ENCODE measurements at regions not wholly inside any gene's neighbourhood (a gene's known extent, or its start where the extent isn't known, plus 50 kb on each side); places are given as distances from the start of the nearest gene placed in this dataset.
"Not testable (repeated sequence)": the region's sequence is repeated elsewhere in the genome, so short reads cannot be mapped to it uniquely, and the experiment has no call there.

DNA sequence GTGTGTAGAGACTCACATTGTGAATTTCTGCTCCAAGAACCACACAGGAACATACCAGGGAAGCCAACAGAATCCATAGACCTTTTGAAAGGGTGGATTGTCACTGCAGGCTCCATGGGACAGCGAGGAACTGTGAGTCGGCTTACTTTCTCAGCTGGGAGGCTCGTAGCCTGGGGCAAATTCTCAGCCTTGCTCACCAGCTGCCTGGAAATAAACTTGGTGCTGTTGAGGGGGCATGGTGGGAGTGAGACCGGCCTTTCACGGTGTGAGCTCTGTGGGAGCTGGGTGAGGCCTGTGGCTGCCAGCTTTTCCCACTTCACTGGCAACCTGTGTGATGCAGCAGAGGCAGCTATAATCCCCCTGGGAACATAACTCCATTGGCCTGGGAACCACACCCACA lies 146.6 kb upstream of the P2RY1 start:
- DNase-seq (ENCODE audit: low read depth): peak; percentile 27
- TF ChIP-seq, protein P1, sequence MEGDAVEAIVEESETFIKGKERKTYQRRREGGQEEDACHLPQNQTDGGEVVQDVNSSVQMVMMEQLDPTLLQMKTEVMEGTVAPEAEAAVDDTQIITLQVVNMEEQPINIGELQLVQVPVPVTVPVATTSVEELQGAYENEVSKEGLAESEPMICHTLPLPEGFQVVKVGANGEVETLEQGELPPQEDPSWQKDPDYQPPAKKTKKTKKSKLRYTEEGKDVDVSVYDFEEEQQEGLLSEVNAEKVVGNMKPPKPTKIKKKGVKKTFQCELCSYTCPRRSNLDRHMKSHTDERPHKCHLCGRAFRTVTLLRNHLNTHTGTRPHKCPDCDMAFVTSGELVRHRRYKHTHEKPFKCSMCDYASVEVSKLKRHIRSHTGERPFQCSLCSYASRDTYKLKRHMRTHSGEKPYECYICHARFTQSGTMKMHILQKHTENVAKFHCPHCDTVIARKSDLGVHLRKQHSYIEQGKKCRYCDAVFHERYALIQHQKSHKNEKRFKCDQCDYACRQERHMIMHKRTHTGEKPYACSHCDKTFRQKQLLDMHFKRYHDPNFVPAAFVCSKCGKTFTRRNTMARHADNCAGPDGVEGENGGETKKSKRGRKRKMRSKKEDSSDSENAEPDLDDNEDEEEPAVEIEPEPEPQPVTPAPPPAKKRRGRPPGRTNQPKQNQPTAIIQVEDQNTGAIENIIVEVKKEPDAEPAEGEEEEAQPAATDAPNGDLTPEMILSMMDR (conservative IDR thresholded peaks at IDR 0.05; ENCODE audit: low read depth, low read length): no peak
- no peak overlapping the region for H3K4me3 ChIP-seq (ENCODE audit: low read length)

DNA sequence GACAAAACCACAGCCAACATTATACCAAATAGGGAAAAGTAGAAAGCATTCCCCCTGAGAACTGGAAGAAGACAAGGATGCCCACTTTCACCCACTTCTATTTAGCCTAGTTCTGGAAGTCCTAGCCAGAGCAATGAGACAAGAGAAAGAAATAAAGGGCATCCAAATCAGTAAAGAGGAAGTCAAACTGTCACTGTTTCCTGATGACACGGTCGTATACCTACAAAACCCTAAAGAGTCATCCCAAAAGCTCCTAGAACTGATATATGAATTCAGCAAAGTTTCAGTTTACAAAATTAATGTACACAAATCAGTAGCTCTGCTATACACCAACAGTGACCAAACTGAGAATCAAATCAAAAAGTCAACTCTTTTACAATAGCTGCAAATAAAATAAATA lies 142.6 kb upstream of the P2RY1 start:
- DNase-seq (ENCODE audit: low read depth); H3K4me3 ChIP-seq (ENCODE audit: low read length): not testable (repeated sequence)

DNA sequence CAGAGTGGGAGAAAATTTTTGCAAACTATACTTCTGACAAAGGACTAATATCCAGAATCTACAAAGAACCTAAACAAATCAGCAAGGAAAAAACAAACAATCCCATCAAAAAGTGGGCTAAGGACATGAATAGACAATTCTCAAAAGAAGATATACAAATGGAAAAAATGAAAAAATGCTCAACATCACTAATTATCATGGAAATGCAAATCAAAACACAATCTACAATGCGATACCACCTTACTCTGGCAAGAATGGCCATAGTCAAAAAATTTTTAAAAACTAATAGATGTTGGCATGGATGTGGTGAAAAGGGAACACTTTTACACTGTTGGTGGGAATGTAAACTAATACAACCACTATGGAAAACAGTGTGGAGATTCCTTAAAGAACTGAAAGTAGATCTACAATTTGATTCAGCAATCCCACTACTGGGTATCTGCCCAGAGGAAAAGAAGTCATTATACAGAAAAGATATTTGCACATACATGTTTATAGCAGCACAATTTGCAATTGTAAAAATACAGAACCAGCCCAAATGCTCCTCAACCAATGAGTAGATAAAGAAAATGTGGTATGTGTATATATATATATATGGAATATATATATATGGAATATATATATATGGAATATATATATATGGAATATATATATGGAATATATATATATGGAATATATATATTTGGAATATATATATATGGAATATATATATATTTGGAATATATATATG lies 141.2 kb upstream of the P2RY1 start:
- DNase-seq (ENCODE audit: low read depth); H3K4me3 ChIP-seq (ENCODE audit: low read length): not testable (repeated sequence)

DNA sequence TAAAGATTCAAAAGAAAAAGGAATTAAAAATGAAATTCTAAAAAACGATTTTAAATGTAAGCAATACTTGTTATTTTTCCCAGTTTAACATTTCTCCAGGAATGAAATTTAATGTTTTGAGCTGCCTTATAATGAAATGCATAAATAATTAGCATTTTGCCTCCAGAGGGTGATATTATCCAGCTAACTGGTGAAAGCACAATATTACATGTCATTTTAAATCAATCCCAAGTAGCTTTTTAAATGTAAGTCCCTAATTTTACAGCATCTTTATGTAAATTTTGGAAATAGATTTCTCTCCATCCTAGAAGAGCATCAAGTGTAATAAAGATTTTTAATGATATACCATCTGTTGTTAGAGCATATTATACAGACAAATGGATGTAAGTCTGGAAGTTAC lies 139.1 kb upstream of the P2RY1 start:
- H3K4me3 ChIP-seq (ENCODE audit: low read length): no peak overlapping the region
- TF ChIP-seq, protein P1 (conservative IDR thresholded peaks at IDR 0.05; ENCODE audit: low read depth, low read length): no peak
- no peak for DNase-seq (ENCODE audit: low read depth)

DNA sequence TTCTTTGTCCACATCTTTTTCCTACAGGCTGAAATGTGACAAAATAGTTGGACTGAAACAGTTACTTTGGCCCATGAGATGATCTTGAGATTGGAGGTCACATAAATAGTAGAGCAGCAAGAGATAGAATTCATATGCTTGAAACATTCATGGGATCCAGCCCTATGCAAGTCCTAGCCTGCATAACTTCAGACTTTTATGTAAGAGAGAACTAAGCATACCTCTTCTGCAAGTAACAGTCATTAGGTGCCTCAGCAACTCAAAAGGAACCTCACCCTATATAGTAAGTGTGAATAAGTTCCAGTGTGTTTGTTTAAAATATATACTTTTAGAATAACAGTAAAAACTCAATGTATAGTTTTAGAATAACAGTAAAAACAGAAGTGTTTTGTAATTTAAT lies 138.0 kb upstream of the P2RY1 start:
- DNase-seq (ENCODE audit: low read depth): no peak
- TF ChIP-seq, protein P1 (conservative IDR thresholded peaks at IDR 0.05; ENCODE audit: low read depth, low read length): no peak
- no peak overlapping the region for H3K4me3 ChIP-seq (ENCODE audit: low read length)

DNA sequence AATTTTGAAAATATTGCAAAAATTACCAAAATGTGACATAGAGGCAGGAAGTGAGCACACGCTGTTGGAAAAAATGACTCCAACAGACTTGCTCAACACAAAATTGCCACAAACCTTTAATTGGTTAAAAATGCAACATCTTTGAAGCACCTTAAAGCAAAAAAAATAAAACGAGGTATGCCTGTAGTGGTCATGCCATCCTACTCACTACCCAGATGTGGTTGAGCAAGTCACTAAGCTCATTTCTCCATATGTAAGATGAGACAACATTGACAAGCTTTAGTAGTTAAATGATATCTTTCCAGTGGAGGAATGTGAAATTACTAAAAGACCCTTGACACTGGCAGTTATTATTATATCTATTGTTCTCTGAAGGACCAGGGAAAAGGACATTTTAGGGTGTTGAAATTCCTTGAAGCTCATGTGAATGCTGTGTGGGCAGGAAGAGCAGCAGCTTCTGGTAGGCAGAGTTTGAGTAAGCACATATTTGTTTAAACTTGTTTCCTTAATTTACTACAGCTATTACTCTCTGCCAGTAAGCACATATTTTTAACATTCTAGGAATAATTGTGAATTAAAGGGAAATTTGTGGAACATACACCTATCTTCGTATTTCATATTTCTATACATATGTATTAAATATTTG lies 131.6 kb upstream of the P2RY1 start:
- DNase-seq (ENCODE audit: low read depth): no peak
- no peak overlapping the region for H3K4me3 ChIP-seq (ENCODE audit: low read length)
- TF ChIP-seq, protein P1 (conservative IDR thresholded peaks at IDR 0.05; ENCODE audit: low read depth, low read length): no peak

DNA sequence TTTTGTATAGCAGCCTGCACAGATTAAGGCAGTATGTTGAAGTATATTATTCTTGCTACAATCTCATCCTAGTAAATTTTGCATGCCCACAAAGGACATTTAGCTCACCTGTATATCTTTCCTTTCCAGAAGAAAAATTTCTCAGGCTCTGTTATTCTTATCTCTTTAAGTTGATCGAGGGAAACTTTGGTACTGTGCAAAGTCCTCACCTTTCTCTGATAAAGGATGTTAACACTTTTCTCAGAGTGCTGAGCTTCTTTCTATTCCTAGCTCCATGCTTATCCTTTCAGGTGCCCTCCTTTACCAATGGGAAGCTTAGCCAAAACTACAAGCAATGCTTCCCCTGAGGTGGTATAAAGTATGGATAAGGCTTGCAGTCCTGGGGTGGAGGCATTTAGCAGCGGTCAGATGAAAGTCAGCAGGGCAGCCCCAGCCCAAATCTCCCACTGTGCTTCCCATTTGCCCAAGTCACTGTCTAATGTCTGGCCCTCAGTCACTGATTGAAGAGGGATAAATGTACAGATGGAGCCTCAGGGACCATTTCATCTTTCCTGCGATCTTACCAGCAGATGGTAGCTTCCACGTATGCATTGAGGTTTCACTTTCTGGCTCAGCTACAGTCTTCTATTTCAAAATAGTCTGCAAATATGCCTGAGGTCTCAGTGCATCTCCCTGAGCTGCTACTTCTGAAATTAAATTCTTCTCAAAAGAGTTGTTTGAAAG lies 127.8 kb upstream of the P2RY1 start:
- no peak overlapping the region for H3K4me3 ChIP-seq (ENCODE audit: low read length)
- DNase-seq (ENCODE audit: low read depth): no peak
- TF ChIP-seq, protein P1 (conservative IDR thresholded peaks at IDR 0.05; ENCODE audit: low read depth, low read length): no peak

DNA sequence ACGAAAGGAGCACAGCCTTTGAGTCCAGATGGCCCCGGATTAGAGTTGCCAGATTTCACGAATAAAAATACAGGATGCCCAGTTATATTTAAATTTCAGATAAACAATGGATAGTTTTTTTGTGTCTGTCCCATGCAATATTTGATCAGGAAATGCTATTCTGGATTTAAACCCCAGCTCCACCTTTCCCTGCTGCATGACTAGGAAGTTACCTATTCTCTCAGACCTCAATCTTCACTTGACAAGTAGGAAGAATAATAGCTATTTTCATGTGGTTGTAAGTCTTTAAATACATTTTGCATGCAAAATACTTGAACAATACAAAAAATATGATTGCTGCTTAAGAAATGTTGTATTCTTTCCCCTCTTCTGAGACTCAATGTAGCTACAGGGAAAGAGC lies 125.3 kb upstream of the P2RY1 start:
- TF ChIP-seq, protein P1 (conservative IDR thresholded peaks at IDR 0.05; ENCODE audit: low read depth, low read length): no peak
- no peak for DNase-seq (ENCODE audit: low read depth)
- no peak overlapping the region for H3K4me3 ChIP-seq (ENCODE audit: low read length)
